Germinal center (tissue), 1 donor: ENCODE measurements at regions not wholly inside any gene's neighbourhood (a gene's known extent, or its start where the extent isn't known, plus 50 kb on each side); places are given as distances from the start of the nearest gene placed in this dataset.
"Not testable (repeated sequence)": the region's sequence is repeated elsewhere in the genome, so short reads cannot be mapped to it uniquely, and the experiment has no call there.

Experiments used
- DNase-seq: peaks from one replicate; pipeline ENCODE4 v3.0.0; 2012; ENCODE audit warnings: mixed read lengths, low spot score

- no peak for DNase-seq
Observed at GRCh38 chr12:43252585-43252984, 299.4 kb downstream of the ADAMTS20 start.

DNA sequence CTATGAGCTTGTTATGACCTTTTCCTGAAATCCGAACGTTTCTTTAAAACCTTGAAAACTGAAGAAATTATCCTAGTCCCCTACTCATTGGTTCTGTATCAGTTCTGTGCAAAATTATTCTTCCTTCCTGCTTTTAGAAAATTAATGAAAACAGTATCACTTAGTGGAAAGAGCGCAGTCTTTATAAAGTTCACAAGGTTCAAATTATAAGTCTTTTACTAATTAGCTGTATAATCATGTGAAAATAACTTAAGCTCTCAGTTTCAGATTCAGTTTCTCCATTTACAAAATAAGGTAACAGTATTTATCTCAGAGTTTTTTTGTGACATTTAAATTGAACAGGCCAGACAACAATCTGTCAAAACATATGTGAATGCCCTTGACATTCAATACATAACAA, 306.1 kb downstream of the ADAMTS20 start:
- DNase-seq, result no peak

GRCh38 chr12:43241986-43242385, 310.0 kb downstream of the ADAMTS20 start:
- no peak for DNase-seq

DNA sequence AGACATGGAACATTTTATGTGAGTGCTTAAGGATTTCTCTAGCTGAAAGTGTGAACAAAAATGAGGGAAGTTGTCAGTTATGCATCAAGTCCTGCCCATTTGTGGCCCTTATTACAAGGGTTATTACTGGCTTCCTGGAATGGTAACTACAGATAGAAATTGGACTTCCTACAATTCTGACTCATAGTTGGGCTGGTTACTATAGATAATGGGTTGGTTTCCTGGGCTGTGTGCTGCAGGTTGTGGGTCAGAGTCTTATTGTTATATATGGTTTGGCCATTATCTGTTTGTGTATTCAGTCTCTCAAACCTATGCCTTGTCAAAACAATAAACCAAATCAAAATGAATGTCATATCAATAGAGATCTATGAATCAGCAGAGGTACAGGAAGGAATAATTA, 313.7 kb downstream of the ADAMTS20 start:
- no peak for DNase-seq

- no peak for DNase-seq
Observed at GRCh38 chr12:43237238-43237879, 314.6 kb downstream of the ADAMTS20 start.

DNA sequence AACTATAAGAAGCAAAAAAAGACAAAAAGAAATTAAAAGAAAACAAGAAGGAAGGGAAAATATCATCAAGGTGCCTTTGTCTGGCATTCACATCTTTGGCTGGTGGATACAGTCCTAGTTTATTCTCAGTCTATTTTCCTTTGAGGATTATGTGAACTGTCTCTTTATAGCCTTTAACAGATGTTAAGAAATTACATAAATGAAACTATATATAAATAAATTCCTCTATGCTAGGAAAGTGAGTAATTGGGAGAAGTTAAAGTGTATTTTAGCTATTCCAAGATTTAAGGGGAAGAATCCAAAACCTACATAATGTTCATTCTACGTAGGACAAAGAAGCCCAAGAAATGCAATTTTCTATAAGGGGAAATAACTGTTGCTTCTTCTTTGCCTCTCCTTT, 316.3 kb downstream of the ADAMTS20 start:
- no peak for DNase-seq

GRCh38 chr12:43233861-43234260, 318.1 kb downstream of the ADAMTS20 start:
- DNase-seq, result no peak

- DNase-seq, result no peak
Observed at GRCh38 chr12:43226151-43226550, 325.9 kb downstream of the ADAMTS20 start.

DNA sequence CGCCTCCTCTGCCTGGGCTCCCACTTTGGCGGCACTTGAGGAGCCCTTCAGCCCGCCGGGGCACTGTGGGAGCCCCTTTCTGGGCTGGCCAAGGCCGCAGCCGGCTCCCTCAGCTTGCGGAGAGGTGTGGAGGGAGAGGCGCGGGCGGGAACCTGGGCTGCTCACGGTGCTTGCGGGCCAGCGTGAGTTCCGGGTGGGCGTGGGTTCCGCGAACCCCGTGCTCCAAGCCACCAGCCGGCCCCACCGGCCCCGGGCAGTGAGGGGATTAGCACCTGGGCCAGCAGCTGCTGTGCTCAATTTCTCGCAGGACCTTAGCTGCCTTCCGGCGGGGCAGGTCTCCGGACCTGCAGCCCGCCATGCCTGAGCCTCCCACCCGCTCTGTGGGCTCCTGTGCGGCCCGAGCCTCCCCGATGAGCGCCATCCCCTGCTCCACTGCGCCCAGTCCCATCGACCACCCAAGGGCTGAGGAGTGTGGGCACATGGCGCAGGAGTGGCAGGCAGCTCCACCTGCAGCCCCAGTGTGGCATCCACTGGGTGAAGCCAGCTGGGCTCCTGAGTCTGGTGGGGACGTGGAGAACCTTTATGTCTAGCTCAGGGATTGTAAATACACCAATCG, 327.7 kb downstream of the ADAMTS20 start:
- not testable (repeated sequence) for DNase-seq

DNA sequence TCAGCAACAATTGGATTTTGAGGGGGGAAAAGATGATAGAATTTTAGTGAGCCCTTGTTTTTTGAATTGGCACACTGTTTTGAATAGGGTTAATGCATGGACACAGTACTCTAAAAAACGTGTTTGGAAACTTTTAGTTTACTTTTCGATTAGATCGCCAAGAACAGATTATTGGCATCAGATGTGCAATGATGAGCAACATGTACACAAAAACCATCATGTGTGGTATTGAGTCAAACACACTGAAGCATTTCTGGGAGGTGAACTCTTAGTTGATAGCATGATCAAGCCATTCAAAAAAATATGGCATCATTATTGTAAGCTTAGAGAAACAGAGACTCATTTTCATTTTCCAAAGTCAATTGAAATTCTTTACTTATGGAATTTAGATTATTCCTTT, 329.2 kb downstream of the ADAMTS20 start:
- DNase-seq, result no peak

DNA sequence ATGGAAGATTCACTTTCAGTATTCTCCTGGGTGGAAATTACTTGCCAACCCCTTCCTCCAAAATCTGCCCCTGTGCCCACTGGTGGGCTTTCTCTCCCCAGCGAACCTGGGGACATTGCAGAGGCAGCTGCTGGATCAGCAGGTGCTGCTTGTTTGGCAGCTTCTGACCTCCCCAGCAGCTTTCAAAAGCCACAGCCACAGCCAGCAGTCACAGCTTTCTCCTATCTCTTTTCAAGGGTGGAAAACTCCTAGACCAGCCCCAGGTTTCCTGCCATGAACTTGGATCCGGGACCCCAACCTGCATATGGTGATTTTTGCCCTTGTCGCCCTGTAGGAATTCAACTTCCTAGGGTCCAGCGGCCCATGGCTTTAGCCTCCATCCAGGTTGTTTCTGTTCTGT, 330.8 kb downstream of the ADAMTS20 start:
- no peak for DNase-seq

DNA sequence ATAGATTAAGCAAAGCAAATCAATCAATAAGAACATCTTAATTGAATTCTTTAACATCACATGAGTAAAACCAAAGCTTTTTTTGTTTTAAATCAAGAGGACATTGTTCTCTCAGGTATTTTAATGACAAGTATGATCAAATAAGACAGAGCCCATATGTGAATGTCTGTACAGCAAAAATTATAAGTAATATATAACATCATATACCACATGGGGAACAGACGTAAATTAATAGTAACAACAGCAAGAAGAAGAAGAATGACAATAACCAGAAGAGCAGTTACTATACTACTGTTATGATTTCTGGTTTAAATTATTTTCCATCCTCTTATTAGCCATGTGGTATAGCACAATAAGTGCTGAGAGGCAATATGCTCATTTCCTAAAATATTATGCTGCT, 335.5 kb downstream of the ADAMTS20 start:
- DNase-seq, result no peak

- no peak for DNase-seq
Observed at GRCh38 chr12:43214166-43214565, 337.8 kb downstream of the ADAMTS20 start.

DNA sequence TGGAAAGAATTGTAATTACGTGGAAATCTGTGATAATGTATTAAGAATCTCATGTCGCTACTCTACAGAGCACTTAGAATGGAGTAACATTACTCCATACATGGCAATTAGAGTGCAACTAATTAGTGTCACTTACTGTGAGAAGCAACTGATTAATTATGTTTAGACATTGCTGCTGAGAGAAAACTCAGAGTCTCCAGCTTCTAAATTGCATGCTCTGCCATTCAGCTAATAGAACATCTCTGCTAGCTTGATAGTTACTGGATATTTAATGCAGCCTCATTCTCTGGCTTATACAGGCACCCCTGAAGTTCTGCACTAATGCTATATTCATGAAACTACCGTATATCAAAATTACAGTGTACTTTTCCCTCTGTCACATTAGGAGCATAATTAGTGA, 338.4 kb downstream of the ADAMTS20 start:
- no peak for DNase-seq

- DNase-seq, result no peak
Observed at GRCh38 chr12:43210485-43211192, 341.4 kb downstream of the ADAMTS20 start.

DNA sequence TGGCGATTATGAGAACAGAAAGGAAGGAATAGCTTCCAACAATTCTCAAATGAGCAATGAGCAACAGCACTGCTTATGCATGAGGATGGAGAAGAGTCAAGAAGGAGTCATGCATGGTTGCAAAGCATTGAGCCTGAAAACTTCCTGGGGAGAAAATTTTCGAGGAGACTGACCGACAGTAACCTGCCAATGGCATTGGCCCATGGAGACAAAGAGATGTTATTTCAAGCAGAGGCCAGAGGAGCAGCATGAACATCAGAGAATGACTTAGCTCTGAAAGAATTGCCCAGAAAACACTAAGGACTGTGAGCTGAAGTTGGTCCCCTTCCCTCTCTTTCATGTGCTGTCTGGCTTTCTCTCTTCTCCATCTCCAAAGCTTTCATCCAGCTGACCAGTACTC, 343.4 kb downstream of the ADAMTS20 start:
- no peak for DNase-seq

DNA sequence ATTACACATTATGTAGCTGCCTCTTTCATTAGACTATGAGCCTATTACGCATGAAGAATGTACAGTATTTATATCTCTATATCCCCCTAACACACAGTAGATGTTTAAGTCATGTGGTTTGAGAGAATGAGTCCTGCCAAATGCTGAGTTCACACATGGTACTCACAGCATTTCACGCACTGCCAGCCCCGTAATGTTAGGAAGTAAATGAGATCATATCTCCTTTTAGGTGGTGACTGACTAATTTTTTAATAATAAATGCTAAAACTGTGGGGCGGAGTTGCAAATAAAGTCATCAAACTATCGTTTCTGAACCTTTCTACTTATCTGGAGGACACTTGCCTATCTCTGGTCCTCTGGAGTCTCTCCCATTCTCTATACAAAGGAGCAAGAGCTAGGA, 343.8 kb downstream of the ADAMTS20 start:
- DNase-seq, result no peak

DNA sequence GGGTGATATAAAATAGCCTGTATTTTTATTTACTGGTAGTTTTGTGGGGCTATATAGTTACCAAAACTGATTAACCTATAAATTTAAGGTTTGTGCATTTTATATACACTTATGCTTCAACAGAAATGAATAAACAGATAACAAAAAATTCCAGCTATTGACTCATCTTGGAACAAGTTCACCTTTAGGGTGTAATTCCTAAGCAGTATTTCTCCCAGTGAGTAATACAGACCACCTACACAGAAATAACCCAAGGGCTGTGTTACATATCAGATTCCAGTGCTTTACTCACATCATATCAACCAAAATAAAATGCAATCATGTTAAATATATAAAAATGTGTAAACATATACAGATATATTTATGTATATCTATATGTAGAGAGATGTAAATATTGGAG, 345.6 kb downstream of the ADAMTS20 start:
- no peak for DNase-seq

- no peak for DNase-seq
Observed at GRCh38 chr12:43198608-43199007, 353.4 kb downstream of the ADAMTS20 start.

GRCh38 chr12:43196268-43196907, 355.6 kb downstream of the ADAMTS20 start:
- DNase-seq, result no peak

DNA sequence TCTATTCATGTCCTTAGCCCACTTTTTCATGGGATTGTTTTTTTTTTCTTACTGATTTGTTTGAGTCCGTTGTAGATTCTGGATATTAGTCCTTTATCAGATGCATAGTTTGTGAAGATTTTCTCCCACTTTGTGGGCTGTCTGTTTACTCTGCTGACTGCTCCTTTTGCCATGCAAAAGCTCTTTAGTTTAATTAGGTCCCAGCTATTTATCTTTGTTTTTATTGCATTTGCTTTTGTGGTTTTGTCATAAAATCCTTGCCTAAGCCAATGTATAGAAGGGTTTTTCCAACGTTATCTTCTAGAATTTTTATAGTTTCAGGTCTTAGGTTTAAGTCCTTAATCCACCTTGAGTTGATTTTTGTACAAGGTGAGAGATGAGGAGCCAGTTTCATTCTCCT, 358.9 kb downstream of the ADAMTS20 start:
- DNase-seq, result not testable (repeated sequence)

- not testable (repeated sequence) for DNase-seq
Observed at GRCh38 chr12:43192442-43192841, 359.6 kb downstream of the ADAMTS20 start.

GRCh38 chr12:43180242-43180641, 371.8 kb downstream of the ADAMTS20 start:
- no peak for DNase-seq
